GM04504 (cell line): ENCODE measurements at regions not wholly inside any gene's neighbourhood (a gene's known extent, or its start where the extent isn't known, plus 50 kb on each side); places are given as distances from the start of the nearest gene placed in this dataset.
"Not testable (repeated sequence)": the region's sequence is repeated elsewhere in the genome, so short reads cannot be mapped to it uniquely, and the experiment has no call there.

Source experiments
- DNase-seq: peaks from one replicate; pipeline ENCODE4 v3.0.0-alpha.2; 2012; ENCODE audit warnings: low read depth

- no peak for DNase-seq
These were observed 157.0 kb upstream of the RASA1 start for GRCh38 chr5:87110721-87111120.

GRCh38 chr5:87113861-87114260 is 153.8 kb upstream of the RASA1 start:
- DNase-seq = no peak

- DNase-seq = no peak
These were observed 153.1 kb upstream of the RASA1 start for GRCh38 chr5:87114631-87115030.

- DNase-seq = no peak
These were observed 151.8 kb upstream of the RASA1 start for GRCh38 chr5:87115839-87116364.

- no peak for DNase-seq
These were observed 150.7 kb upstream of the RASA1 start for GRCh38 chr5:87116825-87117512.

- DNase-seq = no peak
These were observed 148.1 kb upstream of the RASA1 start for GRCh38 chr5:87119588-87119987.

GRCh38 chr5:87120518-87121303 is 147.0 kb upstream of the RASA1 start:
- DNase-seq = peak; percentile 76

GRCh38 chr5:87121304-87122150 is 146.2 kb upstream of the RASA1 start:
- DNase-seq = peak; percentile 58

GRCh38 chr5:87122151-87122977 is 145.3 kb upstream of the RASA1 start:
- no peak for DNase-seq

GRCh38 chr5:87125766-87126165 is 141.9 kb upstream of the RASA1 start:
- DNase-seq = no peak

GRCh38 chr5:87126869-87127268 is 140.8 kb upstream of the RASA1 start:
- DNase-seq = no peak

GRCh38 chr5:87127426-87127825 is 140.3 kb upstream of the RASA1 start:
- DNase-seq = no peak

GRCh38 chr5:87127956-87128687 is 139.6 kb upstream of the RASA1 start:
- DNase-seq = no peak

- no peak for DNase-seq
These were observed 138.6 kb upstream of the RASA1 start for GRCh38 chr5:87129046-87129445.

- no peak for DNase-seq
These were observed 135.0 kb upstream of the RASA1 start for GRCh38 chr5:87132696-87133095.

- DNase-seq = not testable (repeated sequence)
These were observed 133.2 kb upstream of the RASA1 start for GRCh38 chr5:87134513-87134912.

- DNase-seq = no peak
These were observed 131.6 kb upstream of the RASA1 start for GRCh38 chr5:87136096-87136495.

GRCh38 chr5:87136733-87137132 is 130.9 kb upstream of the RASA1 start:
- no peak for DNase-seq

- no peak for DNase-seq
These were observed 130.4 kb upstream of the RASA1 start for GRCh38 chr5:87137283-87137682.

GRCh38 chr5:87138091-87138805 is 129.4 kb upstream of the RASA1 start:
- no peak for DNase-seq
